ENCODE measurements at regions not wholly inside any gene's neighbourhood (a gene's known extent, or its start where the extent isn't known, plus 50 kb on each side); places are given as distances from the start of the nearest gene placed in this dataset.

DNA sequence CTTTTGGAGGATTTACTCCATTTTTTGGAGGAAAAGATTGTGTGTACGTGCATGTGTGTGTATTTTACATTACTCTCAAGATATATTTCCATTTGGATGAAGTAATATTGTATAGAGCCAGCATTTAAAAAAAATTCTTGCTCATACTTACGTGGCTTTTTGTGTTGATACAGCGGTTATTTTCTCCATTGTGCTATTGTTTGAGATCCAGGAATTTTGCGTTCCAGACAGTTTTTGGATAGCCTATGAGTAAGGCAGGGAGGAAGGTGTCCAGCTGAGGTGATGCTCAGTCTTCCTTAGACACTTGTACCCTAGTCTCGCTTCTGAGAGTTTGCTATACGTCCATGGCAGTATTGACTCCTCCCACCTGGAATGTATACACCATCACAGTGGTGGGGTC is 92.2 kb upstream of the ARHGEF7 start:
- H3K36me3 ChIP-seq (ENCODE audit: control insufficient read depth in 2 of 4, insufficient read depth in 4 of 4, low read length in 3 of 4) = no peaks in the 10 kb centered on the region
- no peak for DNase-seq (ENCODE audit: low read depth in 1 of 2, low spot score in 2 of 2)
- no peak overlapping the region for H2BK15ac ChIP-seq (ENCODE audit: low read length)
- H2AK5ac ChIP-seq (ENCODE audit: low read depth, low read length) = no peak overlapping the region
- H3K4ac ChIP-seq (replicated peaks; ENCODE audit: insufficient read length, low read depth, low read length) = no peak overlapping the region
- no peak overlapping the region for H2BK12ac ChIP-seq (ENCODE audit: low read depth, low read length)
- H3K4me3 ChIP-seq (ENCODE audit: extremely low read depth in 1 of 4, insufficient read depth in 2 of 4, low read depth in 3 of 4, low read length in 4 of 4) = no peak overlapping the region
- no peak overlapping the region for H4K91ac ChIP-seq (replicated peaks; ENCODE audit: insufficient read length, low read length)
- TF ChIP-seq TBP (IDR thresholded peaks at IDR 0.05; ENCODE audit: low read depth, low read length) = no peak
- no peak for TF ChIP-seq TCF12 (IDR thresholded peaks at IDR 0.05; ENCODE audit: low read depth, low read length)
- no peak for TF ChIP-seq SIX5 (IDR thresholded peaks at IDR 0.05; ENCODE audit: low read depth, low read length)
- no peak for TF ChIP-seq SP4 (IDR thresholded peaks at IDR 0.05; ENCODE audit: low read length)
- TF ChIP-seq PHF8 (conservative IDR thresholded peaks at IDR 0.05; ENCODE audit: low read depth, low read length) = no peak
- TF ChIP-seq SIRT6 (IDR thresholded peaks at IDR 0.05; ENCODE audit: low read length) = no peak
- TF ChIP-seq SIN3A (conservative IDR thresholded peaks at IDR 0.05 in 1 of 2, IDR thresholded peaks at IDR 0.05 in 1 of 2; ENCODE audit: low read depth in 1 of 2, low read length in 2 of 2) = no peak
- TF ChIP-seq SUZ12 (IDR thresholded peaks at IDR 0.05; ENCODE audit: low read length) = no peak
- no peak for TF ChIP-seq POU5F1 (IDR thresholded peaks at IDR 0.05; ENCODE audit: low read depth, low read length)
- TF ChIP-seq EP300 (IDR thresholded peaks at IDR 0.05; ENCODE audit: borderline replicate concordance in 1 of 2, low read depth in 2 of 2, low read length in 2 of 2) = no peak
- no peak for TF ChIP-seq CEBPB (IDR thresholded peaks at IDR 0.05; ENCODE audit: low read depth, low read length)
- TF ChIP-seq RAD21 (IDR thresholded peaks at IDR 0.05 in 1 of 2, conservative IDR thresholded peaks at IDR 0.05 in 1 of 2; ENCODE audit: low read depth in 2 of 2, low read length in 2 of 2) = no peak
- TF ChIP-seq POLR2AphosphoS5 (IDR thresholded peaks at IDR 0.05; ENCODE audit: low read depth, low read length) = no peak
- no peak for TF ChIP-seq USF2 (IDR thresholded peaks at IDR 0.05; ENCODE audit: low read length)
- no peak for TF ChIP-seq JUND (IDR thresholded peaks at IDR 0.05; ENCODE audit: low read length)
- H2BK5ac ChIP-seq (ENCODE audit: low read depth, low read length) = no peak overlapping the region
- no peak overlapping the region for H4K8ac ChIP-seq (ENCODE audit: extremely low read depth, insufficient read depth, low read length)
- H3K79me1 ChIP-seq (ENCODE audit: low read depth, low read length) = no peaks in the 10 kb centered on the region
- no peak overlapping the region for H3K9ac ChIP-seq (replicated peaks in 1 of 4; ENCODE audit: extremely low read depth in 1 of 4, low read depth in 3 of 4, low read length in 3 of 4)
- no peaks in the 10 kb centered on the region for H3K79me2 ChIP-seq (ENCODE audit: control insufficient read depth in 1 of 2, insufficient read depth in 2 of 2, low read length in 2 of 2)
- H2AFZ ChIP-seq (ENCODE audit: low read length) = no peak overlapping the region
- H3K9me3 ChIP-seq (ENCODE audit: insufficient read depth in 2 of 2, low read depth in 1 of 2, low read length in 1 of 2) = peaks cover 10 to 14% of the 10 kb centered on the region in 2 experiments; a peak in 3 of 4 replicates
- H3K23ac ChIP-seq (ENCODE audit: insufficient read length) = no peak overlapping the region
- H3K23me2 ChIP-seq (ENCODE audit: low read depth, low read length) = no peaks in the 10 kb centered on the region
- no peaks in the 10 kb centered on the region for H3K27me3 ChIP-seq (replicated peaks in 1 of 4; ENCODE audit: control insufficient read depth in 3 of 4, extremely low read depth in 1 of 4, insufficient read depth in 3 of 4, low read length in 3 of 4)
- POLR2A ChIA-PET (ENCODE audit: partially characterized antibody) = no interaction called here
- H3K4me2 ChIP-seq (ENCODE audit: insufficient read depth in 1 of 2, low read depth in 2 of 2, low read length in 2 of 2) = no peak overlapping the region
- CTCF ChIA-PET (ENCODE audit: partially characterized antibody) = interaction anchor here (0.9 kb wide), 1 partner anchor 68 kb away, joined by 3 read pairs; no protein-coding TSS in a partner anchor
- no peak overlapping the region for H2BK20ac ChIP-seq (ENCODE audit: low read length)
- no peak overlapping the region for H4K5ac ChIP-seq (ENCODE audit: insufficient read length, low read depth, low read length)
- H3K4me1 ChIP-seq (replicated peaks in 1 of 4; ENCODE audit: control insufficient read depth in 3 of 4, insufficient read depth in 4 of 4, low read length in 3 of 4) = no peaks in the 10 kb centered on the region
- FAIRE-seq = no peak
- no peak overlapping the region for H3K56ac ChIP-seq (replicated peaks; ENCODE audit: insufficient read length, low read depth, low read length)
- WGBS, 2 experiments (ENCODE audit: extremely low coverage in 1 of 2, insufficient coverage in 1 of 2, insufficient read length in 1 of 2, insufficient replicate concordance in 2 of 2, low coverage in 1 of 2, low lambda C conversion rate in 2 of 2, missing lambda C conversion rate in 1 of 2) = 88% methylated on average over 6 of the region's 6 CpGs; no CpG with 5 or more reads in 1 of the 2 experiments
- no peak overlapping the region for H3K14ac ChIP-seq (ENCODE audit: insufficient read length)
- no peaks in the 10 kb centered on the region for H4K20me1 ChIP-seq (replicated peaks in 1 of 2; ENCODE audit: control insufficient read depth in 1 of 2, insufficient read depth in 2 of 2, low read length in 2 of 2)
- H3K18ac ChIP-seq (ENCODE audit: extremely low read depth, low read length) = no peak overlapping the region
- H3K27ac ChIP-seq (ENCODE audit: low read depth, low read length) = no peak overlapping the region
- no peak overlapping the region for H2BK120ac ChIP-seq (replicated peaks; ENCODE audit: low read depth, low read length)

All from H1 (cell line).